Body of pancreas (tissue), 4 donors: ENCODE measurements at regions not wholly inside any gene's neighbourhood (a gene's known extent, or its start where the extent isn't known, plus 50 kb on each side); places are given as distances from the start of the nearest gene placed in this dataset.

ENCODE experiments used
- POLR2A ChIP-seq, 3 donors: fragments of 450-650 bp; IDR thresholded peaks; one replicate each; pipeline ENCODE4 v1.6.1; 2016; ENCODE audit warnings: antibody characterized with exemption in 3 of 3, mild to moderate bottlenecking in 2 of 3
- TF ChIP-seq, protein P1 (sequence below), 7 experiments: fragments of 450-650 bp in 4 of 7; fragments of 200-600 bp in 3 of 7; sonication (generic) in 3 of 7; IDR thresholded peaks; one replicate each; pipeline ENCODE4 v1.5.1; 2016 to 2019; ENCODE audit warnings: antibody characterized with exemption in 7 of 7

DNA sequence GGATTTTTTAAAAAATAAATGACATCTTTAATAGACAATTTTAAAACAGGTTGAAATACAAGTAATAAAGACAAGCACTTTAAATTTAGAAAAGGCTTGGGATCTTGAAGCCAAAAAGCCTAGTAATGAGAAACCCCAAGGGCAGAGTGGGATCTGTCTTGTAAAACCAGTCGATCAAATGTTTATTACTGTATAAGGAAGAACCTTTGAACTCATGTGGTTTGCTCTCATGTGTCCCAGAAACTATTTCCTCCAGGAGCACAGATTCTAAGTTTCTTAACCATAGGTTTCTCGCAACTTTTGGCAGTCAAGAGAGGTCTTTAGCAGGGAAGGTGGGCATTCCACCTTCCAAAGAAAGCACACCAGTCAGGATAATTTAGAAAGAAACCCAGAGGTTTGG lies 541.7 kb upstream of the BTBD3 start:
- TF ChIP-seq, protein P1, sequence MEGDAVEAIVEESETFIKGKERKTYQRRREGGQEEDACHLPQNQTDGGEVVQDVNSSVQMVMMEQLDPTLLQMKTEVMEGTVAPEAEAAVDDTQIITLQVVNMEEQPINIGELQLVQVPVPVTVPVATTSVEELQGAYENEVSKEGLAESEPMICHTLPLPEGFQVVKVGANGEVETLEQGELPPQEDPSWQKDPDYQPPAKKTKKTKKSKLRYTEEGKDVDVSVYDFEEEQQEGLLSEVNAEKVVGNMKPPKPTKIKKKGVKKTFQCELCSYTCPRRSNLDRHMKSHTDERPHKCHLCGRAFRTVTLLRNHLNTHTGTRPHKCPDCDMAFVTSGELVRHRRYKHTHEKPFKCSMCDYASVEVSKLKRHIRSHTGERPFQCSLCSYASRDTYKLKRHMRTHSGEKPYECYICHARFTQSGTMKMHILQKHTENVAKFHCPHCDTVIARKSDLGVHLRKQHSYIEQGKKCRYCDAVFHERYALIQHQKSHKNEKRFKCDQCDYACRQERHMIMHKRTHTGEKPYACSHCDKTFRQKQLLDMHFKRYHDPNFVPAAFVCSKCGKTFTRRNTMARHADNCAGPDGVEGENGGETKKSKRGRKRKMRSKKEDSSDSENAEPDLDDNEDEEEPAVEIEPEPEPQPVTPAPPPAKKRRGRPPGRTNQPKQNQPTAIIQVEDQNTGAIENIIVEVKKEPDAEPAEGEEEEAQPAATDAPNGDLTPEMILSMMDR (IDR thresholded peaks at IDR 0.05) = no peak
- TF ChIP-seq POLR2A (IDR thresholded peaks at IDR 0.05) = no peak
